Natural killer cell (primary cell): ENCODE measurements at regions not wholly inside any gene's neighbourhood (a gene's known extent, or its start where the extent isn't known, plus 50 kb on each side); places are given as distances from the start of the nearest gene placed in this dataset.

Experiments
- ATAC-seq, 3 donors: fragments of 150-1000 bp in 2 of 3; fragments of 200-7000 bp in 1 of 3; cut with Tn5 transposase; 1 replicate in 1 of 3; 2 replicates in 2 of 3; pipeline ENCODE4 v1.10.0; 2021; ENCODE audit warnings: mild to moderate bottlenecking in 2 of 3, moderate library complexity in 2 of 3
- DNase-seq, 2 donors: peaks; one replicate each; pipeline versions ENCODE4 v3.0.0 to v3.0.0-alpha.2; 2013 to 2021; ENCODE audit warnings: mixed read lengths in 1 of 2
- H3K27ac ChIP-seq: one replicate; pipeline ENCODE4 v1.5.1; 2013; ENCODE audit warnings: mild to moderate bottlenecking, low read length
- H3K27me3 ChIP-seq: one replicate; pipeline ENCODE4 v1.6.1; 2013; ENCODE audit warnings: low read length; ENCODE audit not compliant: control insufficient read depth, insufficient read depth
- H3K36me3 ChIP-seq: one replicate; pipeline ENCODE4 v1.6.1; 2013; ENCODE audit warnings: low read length; ENCODE audit not compliant: control insufficient read depth, insufficient read depth
- H3K4me1 ChIP-seq: one replicate; pipeline ENCODE4 v1.6.1; 2013; ENCODE audit warnings: low read length; ENCODE audit not compliant: control insufficient read depth, insufficient read depth
- H3K4me3 ChIP-seq: one replicate; pipeline ENCODE4 v1.5.1; 2013; ENCODE audit warnings: low read length
- H3K9me3 ChIP-seq: one replicate; pipeline ENCODE4 v1.6.1; 2013; ENCODE audit warnings: low read length; ENCODE audit not compliant: control insufficient read depth, insufficient read depth
- H3K27ac Mint-ChIP-seq, 2 donors: one replicate each; pipeline ENCODE4 v1.8.0; 2022; ENCODE audit warnings: mild to moderate bottlenecking in 2 of 2, mixed read lengths in 2 of 2, moderate library complexity in 1 of 2
- H3K27me3 Mint-ChIP-seq, 2 donors: one replicate each; pipeline ENCODE4 v1.8.0; 2022; ENCODE audit warnings: low read depth in 2 of 2, mixed read lengths in 2 of 2
- H3K36me3 Mint-ChIP-seq: one replicate; pipeline ENCODE4 v1.8.0; 2022; ENCODE audit warnings: mixed read lengths
- H3K4me1 Mint-ChIP-seq, 2 donors: one replicate each; pipeline ENCODE4 v1.8.0; 2022; ENCODE audit warnings: mixed read lengths in 2 of 2
- H3K4me3 Mint-ChIP-seq: one replicate; pipeline ENCODE4 v1.8.0; 2022; ENCODE audit warnings: mild to moderate bottlenecking, moderate library complexity, mixed read lengths
- H3K9me3 Mint-ChIP-seq, 2 donors: one replicate each; pipeline ENCODE4 v1.8.0; 2022; ENCODE audit warnings: mixed read lengths in 2 of 2
- CTCF ChIP-seq: fragments of 200-600 bp; IDR thresholded peaks from one replicate; pipeline ENCODE4 v1.8.0; 2022; ENCODE audit warnings: antibody characterized with exemption
- WGBS: methylation state at CpG from one replicate; pipeline ENCODE4 v1.1.7; 2013; ENCODE audit warnings: missing lambda C conversion rate; ENCODE audit not compliant: insufficient coverage; 5-methylcytosine and 5-hydroxymethylcytosine counted together
- intact Hi-C: fragments of 100-400 bp; cut with micrococcal nuclease; formaldehyde crosslinking; loops from one replicate; pipeline ENCODE4 v1.14.2; 2022

GRCh38 chr13:33496336-33496735 lies 210.8 kb upstream of the STARD13 start:
- Histone ChIP-seq H3K4me3 (no peak overlapping the region), H3K27me3 (no peaks in the 10 kb centered on the region), H3K36me3 (no peaks in the 10 kb centered on the region), H3K9me3 (no peaks in the 10 kb centered on the region), H3K27ac (no peak overlapping the region), H3K4me1 (no peaks in the 10 kb centered on the region)
- Mint-ChIP-seq H3K9me3 (peaks cover 0 to 4% of the 10 kb centered on the region in 2 donors), H3K27ac (no peak overlapping the region), H3K4me3 (no peak overlapping the region), H3K4me1 (no peaks in the 10 kb centered on the region), H3K27me3 (peaks cover 3 to 7% of the 10 kb centered on the region in 2 donors), H3K36me3 (no peaks in the 10 kb centered on the region)
- DNase-seq = no peak
- TF ChIP-seq CTCF = no peak
- intact Hi-C loops = no loop called here
- ATAC-seq = no peak

GRCh38 chr13:33497146-33497845 lies 211.7 kb upstream of the STARD13 start:
- no peak for TF ChIP-seq CTCF
- H3K9me3 ChIP-seq = no peaks in the 10 kb centered on the region
- Mint-ChIP-seq H3K36me3 (no peaks in the 10 kb centered on the region), H3K27ac (no peak overlapping the region), H3K4me1 (no peaks in the 10 kb centered on the region), H3K27me3 (peaks cover 6 to 16% of the 10 kb centered on the region in 2 donors), H3K4me3 (no peak overlapping the region), H3K9me3 (peaks cover 0 to 4% of the 10 kb centered on the region in 2 donors)
- intact Hi-C loops = no loop called here
- DNase-seq (no peak), ATAC-seq (no peak)
- H3K36me3 ChIP-seq = no peaks in the 10 kb centered on the region
- H3K4me3 ChIP-seq = no peak overlapping the region
- 88% methylated on average over 3 of the region's 4 CpGs for WGBS
- no peaks in the 10 kb centered on the region for H3K27me3 ChIP-seq
- no peak overlapping the region for H3K27ac ChIP-seq
- no peaks in the 10 kb centered on the region for H3K4me1 ChIP-seq

GRCh38 chr13:33508060-33508459 lies 222.5 kb upstream of the STARD13 start:
- no peak overlapping the region for H3K4me3 ChIP-seq
- no peak overlapping the region for H3K27ac Mint-ChIP-seq
- no peaks in the 10 kb centered on the region for H3K4me1 ChIP-seq
- 100% methylated on average over 1 of the region's 1 CpG for WGBS
- no peak overlapping the region for H3K4me3 Mint-ChIP-seq
- H3K36me3 Mint-ChIP-seq = no peaks in the 10 kb centered on the region
- H3K27ac ChIP-seq = no peak overlapping the region
- intact Hi-C loops = no loop called here
- ATAC-seq (no peak), DNase-seq (no peak)
- H3K9me3 Mint-ChIP-seq = peaks cover 0 to 2% of the 10 kb centered on the region in 2 donors
- H3K9me3 ChIP-seq = no peaks in the 10 kb centered on the region
- H3K4me1 Mint-ChIP-seq = no peaks in the 10 kb centered on the region
- no peak for TF ChIP-seq CTCF
- H3K36me3 ChIP-seq = no peaks in the 10 kb centered on the region
- H3K27me3 Mint-ChIP-seq = peaks cover 8 to 10% of the 10 kb centered on the region in 2 donors
- H3K27me3 ChIP-seq = no peaks in the 10 kb centered on the region

- ATAC-seq (no peak), DNase-seq (no peak)
- H3K36me3 Mint-ChIP-seq = no peaks in the 10 kb centered on the region
- peaks cover 11 to 14% of the 10 kb centered on the region in 2 donors for H3K27me3 Mint-ChIP-seq
- H3K4me1 Mint-ChIP-seq = no peaks in the 10 kb centered on the region
- no peak overlapping the region for H3K4me3 Mint-ChIP-seq
- no peaks in the 10 kb centered on the region for H3K4me1 ChIP-seq
- intact Hi-C loops = no loop called here
- no peak overlapping the region for H3K27ac Mint-ChIP-seq
- 61% methylated on average over 5 of the region's 5 CpGs for WGBS
- no peaks in the 10 kb centered on the region for H3K9me3 ChIP-seq
- no peak for TF ChIP-seq CTCF
- H3K4me3 ChIP-seq = no peak overlapping the region
- H3K27ac ChIP-seq = no peak overlapping the region
- no peaks in the 10 kb centered on the region for H3K9me3 Mint-ChIP-seq
- H3K36me3 ChIP-seq = no peaks in the 10 kb centered on the region
- no peaks in the 10 kb centered on the region for H3K27me3 ChIP-seq
Measured at GRCh38 chr13:33509642-33510229, 224.2 kb upstream of the STARD13 start.
